HepG2 (cell line): ENCODE measurements at regions not wholly inside any gene's neighbourhood (a gene's known extent, or its start where the extent isn't known, plus 50 kb on each side); places are given as distances from the start of the nearest gene placed in this dataset.

ENCODE experiments used
- ATAC-seq: fragments of 200-7000 bp; cut with Tn5 transposase; 3 replicates; pipeline ENCODE4 v1.9.1; 2020; ENCODE audit warnings: mild to moderate bottlenecking, moderate library complexity
- BruUV-seq: library from RNA; stranded (reverse); fragments of 400-500 nt; replicated peaks from 2 replicates; lab custom pipeline; 2021; lab: Mats Ljungman, UMichigan
- CTCF ChIA-PET: fragments of 300-600 bp; formaldehyde crosslinking; extraction: SDS; loops from one replicate; lab custom pipeline; 2021; ENCODE audit warnings: low total read pairs, inconsistent platforms, low intra/inter-chr PET ratio; lab: Yijun Ruan, JAX
- POLR2A ChIA-PET: fragments of 350-600 bp; sonication (Branson Sonifier 250); formaldehyde crosslinking; loops from one replicate; lab custom pipeline; 2020; ENCODE audit warnings: antibody characterized with exemption, inconsistent platforms; lab: Yijun Ruan, JAX
- DNase-seq: peaks from one replicate; pipeline ENCODE4 v3.0.0-alpha.2; 2015; ENCODE audit warnings: low spot score
- FAIRE-seq: peaks from 3 replicates; lab custom pipeline; 2011; peaks lifted over from hg19 to GRCh38; lab: Jason Lieb, UNC
- H2AFZ ChIP-seq: one replicate; pipeline ENCODE4 v1.6.1; 2011; ENCODE audit warnings: low read length, inconsistent platforms
- H3K27ac ChIP-seq: fragments of 300-600 bp; 3 replicates; pipeline ENCODE4 v1.8.0; 2011; ENCODE audit warnings: mixed run types, mild to moderate bottlenecking, mixed read lengths, low read length, inconsistent platforms; ENCODE audit not compliant: insufficient read depth; ENCODE audit errors: extremely low read length
- H3K27me3 ChIP-seq, 2 experiments: fragments of 200-600 bp in 1 of 2; 2 replicates in 1 of 2; 3 replicates in 1 of 2; pipeline versions ENCODE4 v1.6.0 to v1.8.0; 2011; ENCODE audit warnings: low read length in 2 of 2, mild to moderate bottlenecking in 2 of 2, moderate library complexity in 2 of 2, inconsistent platforms in 1 of 2; ENCODE audit not compliant: insufficient read depth in 2 of 2, control insufficient read depth in 1 of 2
- H3K36me3 ChIP-seq, 2 experiments: fragments of 200-600 bp in 1 of 2; replicated peaks in 1 of 2; 2 replicates in 1 of 2; 3 replicates in 1 of 2; pipeline versions ENCODE4 v1.5.1 to v1.8.0; 2011; ENCODE audit warnings: low read length in 2 of 2, inconsistent platforms in 1 of 2; ENCODE audit not compliant: insufficient read depth in 2 of 2, control insufficient read depth in 1 of 2
- H3K4me1 ChIP-seq: 2 replicates; pipeline ENCODE4 v1.5.1; 2012; ENCODE audit warnings: low read length, inconsistent platforms; ENCODE audit not compliant: insufficient read depth
- H3K4me2 ChIP-seq: 2 replicates; pipeline ENCODE4 v1.6.0; 2011; ENCODE audit warnings: low read depth, low read length, inconsistent platforms
- H3K4me3 ChIP-seq, 3 experiments: fragments of 200-600 bp in 1 of 3; sonication (generic), shearing (Covaris generic) in 1 of 3; replicated peaks in 1 of 3; 2 replicates each; pipeline ENCODE4 v1.5.1; 2011 to 2016; ENCODE audit warnings: low read length in 3 of 3, inconsistent platforms in 2 of 3, low read depth in 2 of 3, mild to moderate bottlenecking in 2 of 3, control low read depth in 1 of 3, mixed read lengths in 1 of 3; ENCODE audit not compliant: insufficient read depth in 1 of 3
- H3K79me2 ChIP-seq: one replicate; pipeline ENCODE4 v1.6.1; 2011; ENCODE audit warnings: low read length, inconsistent platforms; ENCODE audit not compliant: insufficient read depth
- H3K9ac ChIP-seq: 2 replicates; pipeline ENCODE4 v1.6.0; 2011; ENCODE audit warnings: mild to moderate bottlenecking, low read depth, low read length, inconsistent platforms; ENCODE audit not compliant: insufficient read depth
- H3K9me3 ChIP-seq: 2 replicates; pipeline ENCODE4 v1.5.1; 2012; ENCODE audit warnings: mild to moderate bottlenecking, low read length
- H4K20me1 ChIP-seq: 2 replicates; pipeline ENCODE4 v1.6.0; 2011; ENCODE audit warnings: inconsistent platforms, mild to moderate bottlenecking, low read length, moderate library complexity; ENCODE audit not compliant: insufficient read depth
- DR1 ChIP-seq: sonication (generic); formaldehyde crosslinking; IDR thresholded peaks from 2 replicates; pipeline ENCODE4 v1.8.0; 2021; ENCODE audit warnings: mild to moderate bottlenecking, missing genetic modification reagents, inconsistent platforms
- JARID2 ChIP-seq: sonication (generic); formaldehyde crosslinking; IDR thresholded peaks from 2 replicates; pipeline ENCODE4 v1.8.1; 2023; ENCODE audit warnings: missing genetic modification reagents, inconsistent platforms; ENCODE audit not compliant: insufficient replicate concordance
- MIER3 ChIP-seq: IDR thresholded peaks from 2 replicates; pipeline ENCODE4 v1.6.1; 2016; ENCODE audit warnings: missing compliant biosample characterization, borderline replicate concordance
- RBAK ChIP-seq: sonication (generic); formaldehyde crosslinking; IDR thresholded peaks from 2 replicates; pipeline ENCODE4 v1.5.1; 2020; ENCODE audit warnings: mild to moderate bottlenecking, missing genetic modification reagents
- THYN1 ChIP-seq: sonication (generic); formaldehyde crosslinking; IDR thresholded peaks from 2 replicates; pipeline ENCODE4 v1.8.1; 2023; ENCODE audit warnings: low read depth, mild to moderate bottlenecking, moderate library complexity, missing genetic modification reagents, borderline replicate concordance
- ZNF629 ChIP-seq: sonication (generic); formaldehyde crosslinking; conservative IDR thresholded peaks from 2 replicates; pipeline ENCODE4 v1.5.0; 2020; ENCODE audit warnings: missing genetic modification reagents
- WGBS: methylation state at CpG from one replicate; pipeline ENCODE4 v1.1.6; 2017; ENCODE audit warnings: low lambda C conversion rate; 5-methylcytosine and 5-hydroxymethylcytosine counted together
- in situ Hi-C: cut with HindIII; loops from 2 replicates; pipeline ENCODE4 v1.10.0; 2017; ENCODE audit warnings: low pct_unique_long_range_greater_than_20kb; ENCODE audit not compliant: extremely low pct_ligation_motif_present
- intact Hi-C: fragments of 100-400 bp; cut with micrococcal nuclease; formaldehyde crosslinking; loops from one replicate; pipeline ENCODE4 v1.10.0; 2022; ENCODE audit not compliant: unreplicated experiment
- TF ChIP-seq, protein P1 (sequence below): sonication (generic); formaldehyde crosslinking; IDR thresholded peaks from 2 replicates; pipeline ENCODE4 v1.4.0; 2020; ENCODE audit warnings: mild to moderate bottlenecking, missing genetic modification reagents
- TF ChIP-seq, protein P2 (sequence below): sonication (generic); formaldehyde crosslinking; IDR thresholded peaks from 2 replicates; pipeline ENCODE4 v1.4.0; 2020; ENCODE audit warnings: missing genetic modification reagents
- TF ChIP-seq, protein P3 (sequence below): sonication (generic); formaldehyde crosslinking; IDR thresholded peaks from 2 replicates; pipeline ENCODE4 v1.4.0; 2020; ENCODE audit warnings: missing genetic modification reagents
- TF ChIP-seq, protein P4 (sequence below): sonication (generic); formaldehyde crosslinking; IDR thresholded peaks from 2 replicates; pipeline ENCODE4 v1.4.0; 2020; ENCODE audit warnings: missing genetic modification reagents
- TF ChIP-seq, protein P5 (sequence below): sonication (generic); formaldehyde crosslinking; IDR thresholded peaks from 2 replicates; pipeline ENCODE4 v1.5.1; 2020; ENCODE audit warnings: mild to moderate bottlenecking, moderate library complexity, missing genetic modification reagents

DNA sequence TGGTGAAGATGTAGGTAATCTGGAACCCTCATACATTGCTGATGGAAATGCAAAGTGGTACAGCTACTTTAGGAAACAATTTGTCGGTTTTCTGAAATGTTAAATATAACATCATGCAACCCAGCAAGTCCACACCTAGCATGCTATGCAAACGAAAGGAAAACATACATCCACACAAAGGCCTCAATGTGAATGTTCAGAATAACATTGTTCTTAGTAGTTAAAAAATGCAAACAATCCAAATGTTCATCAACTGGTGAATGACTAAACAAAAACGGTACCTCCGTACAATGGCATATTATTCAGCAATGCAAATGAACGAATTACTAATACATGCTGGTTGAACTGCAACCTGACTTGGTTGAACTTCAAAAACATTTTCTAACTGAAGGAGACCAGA is 423.3 kb upstream of the THRB start:
- Histone ChIP-seq H3K9me3 (no peaks in the 10 kb centered on the region), H3K9ac (no peak overlapping the region), H3K27ac (no peak overlapping the region), H4K20me1 (no peaks in the 10 kb centered on the region), H3K79me2 (no peaks in the 10 kb centered on the region), H3K27me3 (no peaks in the 10 kb centered on the region), H3K36me3 (no peaks in the 10 kb centered on the region), H3K4me3 (no peak overlapping the region), H2AFZ (no peak overlapping the region), H3K4me1 (no peaks in the 10 kb centered on the region), H3K4me2 (no peak overlapping the region)
- no TSS peak for BruUV-seq
- ATAC-seq (no peak), DNase-seq (no peak), FAIRE-seq (no peak)
- 37% methylated on average over 5 of the region's 5 CpGs for WGBS
- POLR2A ChIA-PET = no interaction called here
- in situ Hi-C loops = no loop called here
- intact Hi-C loops = no loop called here
- CTCF ChIA-PET = no interaction called here
- TF ChIP-seq, protein P1, sequence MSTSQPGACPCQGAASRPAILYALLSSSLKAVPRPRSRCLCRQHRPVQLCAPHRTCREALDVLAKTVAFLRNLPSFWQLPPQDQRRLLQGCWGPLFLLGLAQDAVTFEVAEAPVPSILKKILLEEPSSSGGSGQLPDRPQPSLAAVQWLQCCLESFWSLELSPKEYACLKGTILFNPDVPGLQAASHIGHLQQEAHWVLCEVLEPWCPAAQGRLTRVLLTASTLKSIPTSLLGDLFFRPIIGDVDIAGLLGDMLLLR = no peak
- TF ChIP-seq JARID2 (CRISPR knock-in tag) (no peak), RBAK (CRISPR knock-in tag) (no peak), ZNF629 (no peak), MIER3 (CRISPR knock-in tag) (no peak), DR1 (no peak), THYN1 (CRISPR knock-in tag) (no peak)
- TF ChIP-seq, protein P2, sequence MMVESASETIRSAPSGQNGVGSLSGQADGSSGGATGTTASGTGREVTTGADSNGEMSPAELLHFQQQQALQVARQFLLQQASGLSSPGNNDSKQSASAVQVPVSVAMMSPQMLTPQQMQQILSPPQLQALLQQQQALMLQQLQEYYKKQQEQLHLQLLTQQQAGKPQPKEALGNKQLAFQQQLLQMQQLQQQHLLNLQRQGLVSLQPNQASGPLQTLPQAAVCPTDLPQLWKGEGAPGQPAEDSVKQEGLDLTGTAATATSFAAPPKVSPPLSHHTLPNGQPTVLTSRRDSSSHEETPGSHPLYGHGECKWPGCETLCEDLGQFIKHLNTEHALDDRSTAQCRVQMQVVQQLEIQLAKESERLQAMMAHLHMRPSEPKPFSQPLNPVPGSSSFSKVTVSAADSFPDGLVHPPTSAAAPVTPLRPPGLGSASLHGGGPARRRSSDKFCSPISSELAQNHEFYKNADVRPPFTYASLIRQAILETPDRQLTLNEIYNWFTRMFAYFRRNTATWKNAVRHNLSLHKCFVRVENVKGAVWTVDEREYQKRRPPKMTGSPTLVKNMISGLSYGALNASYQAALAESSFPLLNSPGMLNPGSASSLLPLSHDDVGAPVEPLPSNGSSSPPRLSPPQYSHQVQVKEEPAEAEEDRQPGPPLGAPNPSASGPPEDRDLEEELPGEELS (CRISPR knock-in tag) = no peak
- TF ChIP-seq, protein P3, sequence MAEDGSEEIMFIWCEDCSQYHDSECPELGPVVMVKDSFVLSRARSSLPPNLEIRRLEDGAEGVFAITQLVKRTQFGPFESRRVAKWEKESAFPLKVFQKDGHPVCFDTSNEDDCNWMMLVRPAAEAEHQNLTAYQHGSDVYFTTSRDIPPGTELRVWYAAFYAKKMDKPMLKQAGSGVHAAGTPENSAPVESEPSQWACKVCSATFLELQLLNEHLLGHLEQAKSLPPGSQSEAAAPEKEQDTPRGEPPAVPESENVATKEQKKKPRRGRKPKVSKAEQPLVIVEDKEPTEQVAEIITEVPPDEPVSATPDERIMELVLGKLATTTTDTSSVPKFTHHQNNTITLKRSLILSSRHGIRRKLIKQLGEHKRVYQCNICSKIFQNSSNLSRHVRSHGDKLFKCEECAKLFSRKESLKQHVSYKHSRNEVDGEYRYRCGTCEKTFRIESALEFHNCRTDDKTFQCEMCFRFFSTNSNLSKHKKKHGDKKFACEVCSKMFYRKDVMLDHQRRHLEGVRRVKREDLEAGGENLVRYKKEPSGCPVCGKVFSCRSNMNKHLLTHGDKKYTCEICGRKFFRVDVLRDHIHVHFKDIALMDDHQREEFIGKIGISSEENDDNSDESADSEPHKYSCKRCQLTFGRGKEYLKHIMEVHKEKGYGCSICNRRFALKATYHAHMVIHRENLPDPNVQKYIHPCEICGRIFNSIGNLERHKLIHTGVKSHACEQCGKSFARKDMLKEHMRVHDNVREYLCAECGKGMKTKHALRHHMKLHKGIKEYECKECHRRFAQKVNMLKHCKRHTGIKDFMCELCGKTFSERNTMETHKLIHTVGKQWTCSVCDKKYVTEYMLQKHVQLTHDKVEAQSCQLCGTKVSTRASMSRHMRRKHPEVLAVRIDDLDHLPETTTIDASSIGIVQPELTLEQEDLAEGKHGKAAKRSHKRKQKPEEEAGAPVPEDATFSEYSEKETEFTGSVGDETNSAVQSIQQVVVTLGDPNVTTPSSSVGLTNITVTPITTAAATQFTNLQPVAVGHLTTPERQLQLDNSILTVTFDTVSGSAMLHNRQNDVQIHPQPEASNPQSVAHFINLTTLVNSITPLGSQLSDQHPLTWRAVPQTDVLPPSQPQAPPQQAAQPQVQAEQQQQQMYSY (CRISPR knock-in tag) = no peak
- TF ChIP-seq, protein P4, sequence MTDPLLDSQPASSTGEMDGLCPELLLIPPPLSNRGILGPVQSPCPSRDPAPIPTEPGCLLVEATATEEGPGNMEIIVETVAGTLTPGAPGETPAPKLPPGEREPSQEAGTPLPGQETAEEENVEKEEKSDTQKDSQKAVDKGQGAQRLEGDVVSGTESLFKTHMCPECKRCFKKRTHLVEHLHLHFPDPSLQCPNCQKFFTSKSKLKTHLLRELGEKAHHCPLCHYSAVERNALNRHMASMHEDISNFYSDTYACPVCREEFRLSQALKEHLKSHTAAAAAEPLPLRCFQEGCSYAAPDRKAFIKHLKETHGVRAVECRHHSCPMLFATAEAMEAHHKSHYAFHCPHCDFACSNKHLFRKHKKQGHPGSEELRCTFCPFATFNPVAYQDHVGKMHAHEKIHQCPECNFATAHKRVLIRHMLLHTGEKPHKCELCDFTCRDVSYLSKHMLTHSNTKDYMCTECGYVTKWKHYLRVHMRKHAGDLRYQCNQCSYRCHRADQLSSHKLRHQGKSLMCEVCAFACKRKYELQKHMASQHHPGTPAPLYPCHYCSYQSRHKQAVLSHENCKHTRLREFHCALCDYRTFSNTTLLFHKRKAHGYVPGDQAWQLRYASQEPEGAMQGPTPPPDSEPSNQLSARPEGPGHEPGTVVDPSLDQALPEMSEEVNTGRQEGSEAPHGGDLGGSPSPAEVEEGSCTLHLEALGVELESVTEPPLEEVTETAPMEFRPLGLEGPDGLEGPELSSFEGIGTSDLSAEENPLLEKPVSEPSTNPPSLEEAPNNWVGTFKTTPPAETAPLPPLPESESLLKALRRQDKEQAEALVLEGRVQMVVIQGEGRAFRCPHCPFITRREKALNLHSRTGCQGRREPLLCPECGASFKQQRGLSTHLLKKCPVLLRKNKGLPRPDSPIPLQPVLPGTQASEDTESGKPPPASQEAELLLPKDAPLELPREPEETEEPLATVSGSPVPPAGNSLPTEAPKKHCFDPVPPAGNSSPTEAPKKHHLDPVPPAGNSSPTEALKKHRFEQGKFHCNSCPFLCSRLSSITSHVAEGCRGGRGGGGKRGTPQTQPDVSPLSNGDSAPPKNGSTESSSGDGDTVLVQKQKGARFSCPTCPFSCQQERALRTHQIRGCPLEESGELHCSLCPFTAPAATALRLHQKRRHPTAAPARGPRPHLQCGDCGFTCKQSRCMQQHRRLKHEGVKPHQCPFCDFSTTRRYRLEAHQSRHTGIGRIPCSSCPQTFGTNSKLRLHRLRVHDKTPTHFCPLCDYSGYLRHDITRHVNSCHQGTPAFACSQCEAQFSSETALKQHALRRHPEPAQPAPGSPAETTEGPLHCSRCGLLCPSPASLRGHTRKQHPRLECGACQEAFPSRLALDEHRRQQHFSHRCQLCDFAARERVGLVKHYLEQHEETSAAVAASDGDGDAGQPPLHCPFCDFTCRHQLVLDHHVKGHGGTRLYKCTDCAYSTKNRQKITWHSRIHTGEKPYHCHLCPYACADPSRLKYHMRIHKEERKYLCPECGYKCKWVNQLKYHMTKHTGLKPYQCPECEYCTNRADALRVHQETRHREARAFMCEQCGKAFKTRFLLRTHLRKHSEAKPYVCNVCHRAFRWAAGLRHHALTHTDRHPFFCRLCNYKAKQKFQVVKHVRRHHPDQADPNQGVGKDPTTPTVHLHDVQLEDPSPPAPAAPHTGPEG = no peak
- TF ChIP-seq, protein P5, sequence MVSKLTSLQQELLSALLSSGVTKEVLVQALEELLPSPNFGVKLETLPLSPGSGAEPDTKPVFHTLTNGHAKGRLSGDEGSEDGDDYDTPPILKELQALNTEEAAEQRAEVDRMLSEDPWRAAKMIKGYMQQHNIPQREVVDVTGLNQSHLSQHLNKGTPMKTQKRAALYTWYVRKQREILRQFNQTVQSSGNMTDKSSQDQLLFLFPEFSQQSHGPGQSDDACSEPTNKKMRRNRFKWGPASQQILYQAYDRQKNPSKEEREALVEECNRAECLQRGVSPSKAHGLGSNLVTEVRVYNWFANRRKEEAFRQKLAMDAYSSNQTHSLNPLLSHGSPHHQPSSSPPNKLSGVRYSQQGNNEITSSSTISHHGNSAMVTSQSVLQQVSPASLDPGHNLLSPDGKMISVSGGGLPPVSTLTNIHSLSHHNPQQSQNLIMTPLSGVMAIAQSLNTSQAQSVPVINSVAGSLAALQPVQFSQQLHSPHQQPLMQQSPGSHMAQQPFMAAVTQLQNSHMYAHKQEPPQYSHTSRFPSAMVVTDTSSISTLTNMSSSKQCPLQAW (CRISPR knock-in tag) = no peak
